GM18517 (cell line): ENCODE measurements at regions not wholly inside any gene's neighbourhood (a gene's known extent, or its start where the extent isn't known, plus 50 kb on each side); places are given as distances from the start of the nearest gene placed in this dataset.
A peak's percentile ranks its signal among the peaks of the same experiment; 100 is the strongest.

Source experiments
- ATAC-seq: cut with Tn5 transposase; IDR thresholded peaks from one replicate; pipeline ENCODE4 v1.9.1; 2021; ENCODE audit warnings: mild to moderate bottlenecking, moderate library complexity; ENCODE audit not compliant: unreplicated experiment

DNA sequence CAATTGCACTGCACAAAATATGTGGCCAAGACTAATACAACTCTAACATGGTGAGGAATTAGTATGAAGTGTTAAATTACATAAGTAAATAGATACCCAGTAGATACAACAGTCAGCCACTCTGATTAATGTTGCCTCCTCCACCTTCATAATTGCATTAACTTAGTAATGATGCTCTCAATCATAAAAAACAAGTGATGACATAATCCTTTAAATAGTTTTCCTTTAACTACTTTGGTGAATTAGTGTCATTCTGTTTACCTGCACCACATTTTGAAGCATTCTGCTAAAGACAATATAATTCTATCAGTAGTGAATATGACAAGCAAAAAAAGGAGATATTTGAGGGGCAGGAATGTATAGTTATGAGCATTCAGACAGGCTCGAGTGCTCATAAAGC lies 265.9 kb upstream of the SLC24A2 start:
- no peak for ATAC-seq

GRCh38 chr9:20048985-20049384 lies 260.1 kb upstream of the SLC24A2 start:
- ATAC-seq: no peak

- ATAC-seq: no peak
These were observed 259.6 kb upstream of the SLC24A2 start for GRCh38 chr9:20048437-20048836.

DNA sequence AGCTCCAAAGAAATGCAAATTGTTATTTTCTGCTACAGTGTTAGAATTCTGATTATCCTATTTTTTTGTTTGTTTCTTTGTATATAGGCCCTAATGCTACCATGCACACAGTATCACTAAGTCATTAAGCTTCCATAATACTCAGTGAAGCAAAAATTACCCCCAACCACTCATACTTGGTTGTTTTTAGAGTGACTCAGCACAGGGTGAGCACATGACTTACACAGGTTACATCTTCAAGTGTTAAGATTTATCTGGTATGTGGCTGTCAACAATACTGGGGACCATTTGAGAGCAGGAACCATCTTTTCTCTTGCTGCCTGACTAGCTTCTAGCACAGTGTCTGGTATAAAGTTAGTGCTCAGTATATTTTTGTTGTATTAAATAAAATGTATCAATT lies 255.8 kb upstream of the SLC24A2 start:
- no peak for ATAC-seq

DNA sequence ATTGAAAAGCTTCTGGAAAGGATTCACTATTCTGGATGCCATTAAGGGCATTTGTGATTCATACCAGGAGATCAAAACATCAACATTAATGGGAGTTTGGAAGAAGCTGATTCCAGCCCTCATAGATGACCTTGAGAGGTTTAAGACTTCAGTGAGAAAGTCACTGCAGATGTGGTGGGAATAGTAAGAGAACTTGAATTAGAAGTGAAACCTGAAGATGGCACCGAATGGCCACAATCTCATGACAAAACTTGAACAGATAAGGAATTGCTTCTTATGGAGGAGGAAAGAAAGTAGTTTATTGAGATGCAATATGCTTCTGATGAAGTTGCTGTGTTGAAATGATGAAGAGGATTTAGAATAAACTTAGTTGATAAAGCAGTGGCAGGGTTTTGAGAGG lies 254.6 kb upstream of the SLC24A2 start:
- peak; percentile 45 for ATAC-seq

DNA sequence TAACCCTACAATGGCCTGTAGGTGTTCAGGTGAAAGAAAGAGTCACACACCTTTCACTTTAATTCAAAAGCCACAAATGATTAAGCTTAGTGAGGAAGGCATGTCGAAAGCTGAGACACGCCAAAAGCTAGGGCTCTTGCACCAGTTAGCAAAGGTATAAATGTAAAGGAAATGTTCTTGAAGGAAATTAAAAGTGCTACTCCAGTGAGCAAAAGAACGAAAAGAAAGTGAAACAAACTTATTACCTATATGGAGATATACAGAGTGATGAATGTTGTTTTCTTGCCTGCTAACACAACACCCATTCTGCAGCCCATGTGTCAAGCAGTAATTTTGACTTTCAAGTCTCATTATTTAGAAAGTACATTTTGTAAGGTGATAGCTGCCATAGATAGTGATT lies 254.2 kb upstream of the SLC24A2 start:
- ATAC-seq: peak; percentile 91

DNA sequence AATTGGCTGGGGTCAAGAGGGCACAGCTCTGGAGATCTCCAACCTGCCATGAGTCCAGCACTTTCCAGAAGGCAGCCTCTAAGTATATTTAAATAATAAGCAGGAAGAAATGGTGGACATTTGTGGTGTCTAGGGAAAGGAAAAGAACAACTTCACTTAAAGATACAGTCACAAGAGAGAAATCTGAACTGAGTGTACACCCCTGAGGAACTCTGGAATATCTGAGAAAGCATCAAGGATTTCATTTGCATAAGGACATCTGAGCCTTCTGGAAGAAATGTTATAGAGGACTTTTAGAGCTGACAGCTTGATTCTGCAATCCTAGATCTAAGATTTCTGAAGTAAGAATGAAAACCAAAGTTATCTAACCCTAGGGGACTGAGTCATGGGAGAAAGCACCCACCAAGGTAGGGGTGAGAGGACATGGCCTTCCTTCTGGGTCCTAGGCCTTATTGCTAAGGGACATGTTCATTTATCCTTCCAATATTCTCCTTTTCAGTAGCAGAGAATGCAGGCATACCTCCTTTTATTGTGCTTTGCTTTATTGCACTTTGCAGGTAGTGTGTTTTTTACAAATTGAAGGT lies 253.4 kb upstream of the SLC24A2 start:
- ATAC-seq: no peak

DNA sequence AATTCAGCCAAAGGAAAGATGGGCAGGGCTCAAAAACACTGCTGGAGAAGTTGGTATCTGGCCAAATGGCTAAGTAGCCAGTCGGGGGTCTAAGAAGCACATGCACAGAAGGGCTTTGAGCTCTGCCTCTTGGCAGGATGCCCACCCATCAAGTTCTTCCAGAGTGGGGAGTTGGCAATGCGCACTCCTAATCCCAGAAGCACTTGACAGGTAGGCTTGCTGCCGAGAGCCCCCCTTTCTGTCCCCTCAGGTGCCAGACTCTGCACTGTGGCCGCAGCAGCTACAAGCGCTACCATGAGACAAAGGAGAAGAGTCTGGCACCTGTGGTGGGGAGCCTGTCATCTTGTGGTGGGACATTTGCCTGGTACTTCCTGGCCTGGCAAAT lies 252.9 kb upstream of the SLC24A2 start:
- no peak for ATAC-seq

DNA sequence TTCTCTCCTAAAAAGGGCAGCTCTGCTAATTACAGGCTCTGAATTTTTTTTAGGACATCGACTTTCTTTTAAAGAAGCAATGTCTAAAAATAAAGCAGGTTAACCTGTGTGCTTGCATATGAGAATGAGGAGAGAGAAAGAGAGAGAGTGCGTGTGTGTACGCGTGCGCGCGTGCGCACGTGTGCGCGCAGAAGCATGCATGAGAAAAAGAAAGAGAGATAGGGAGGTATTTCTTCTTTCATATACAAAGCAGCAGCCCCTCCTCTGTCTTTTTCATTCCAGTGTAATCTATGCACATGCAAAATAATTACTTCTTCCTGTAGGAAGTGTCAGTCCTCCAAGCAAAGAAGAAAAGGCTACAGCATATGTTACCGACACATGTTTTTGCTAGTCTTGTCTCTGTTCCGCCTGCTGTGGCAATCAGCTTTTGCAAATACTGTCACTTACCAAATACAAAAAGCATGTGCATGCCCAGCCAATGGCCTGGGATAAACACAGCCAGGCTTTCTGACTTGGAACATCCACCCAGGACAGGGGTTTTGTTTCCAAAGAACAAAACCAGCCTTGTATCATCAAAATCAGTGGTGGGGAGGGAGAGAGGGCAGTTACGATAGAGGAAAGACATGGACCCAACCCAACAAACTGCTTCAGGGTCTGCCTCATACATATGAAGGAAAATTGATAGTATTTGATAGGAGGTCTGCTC lies 252.3 kb upstream of the SLC24A2 start:
- ATAC-seq: no peak

- no peak for ATAC-seq
These were observed 248.9 kb upstream of the SLC24A2 start for GRCh38 chr9:20037699-20038098.

DNA sequence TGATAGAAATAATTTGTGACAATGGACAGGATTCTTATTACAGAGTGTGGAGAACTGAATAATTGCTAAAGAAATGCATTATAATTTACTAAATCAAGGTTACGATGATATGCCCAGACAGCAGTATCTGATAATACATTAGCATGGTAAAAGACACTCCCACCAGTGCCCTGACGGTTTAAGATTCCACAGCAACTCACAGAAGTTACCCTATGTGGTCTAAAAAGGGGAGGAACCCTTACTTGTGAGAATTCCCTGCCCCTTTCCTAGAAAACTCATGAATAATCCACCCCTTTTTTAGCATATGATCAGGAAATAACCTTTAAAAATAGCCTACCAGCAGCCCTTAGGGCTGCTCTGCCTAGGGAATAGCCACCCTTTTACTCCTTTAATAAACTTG lies 244.7 kb upstream of the SLC24A2 start:
- ATAC-seq: no peak

DNA sequence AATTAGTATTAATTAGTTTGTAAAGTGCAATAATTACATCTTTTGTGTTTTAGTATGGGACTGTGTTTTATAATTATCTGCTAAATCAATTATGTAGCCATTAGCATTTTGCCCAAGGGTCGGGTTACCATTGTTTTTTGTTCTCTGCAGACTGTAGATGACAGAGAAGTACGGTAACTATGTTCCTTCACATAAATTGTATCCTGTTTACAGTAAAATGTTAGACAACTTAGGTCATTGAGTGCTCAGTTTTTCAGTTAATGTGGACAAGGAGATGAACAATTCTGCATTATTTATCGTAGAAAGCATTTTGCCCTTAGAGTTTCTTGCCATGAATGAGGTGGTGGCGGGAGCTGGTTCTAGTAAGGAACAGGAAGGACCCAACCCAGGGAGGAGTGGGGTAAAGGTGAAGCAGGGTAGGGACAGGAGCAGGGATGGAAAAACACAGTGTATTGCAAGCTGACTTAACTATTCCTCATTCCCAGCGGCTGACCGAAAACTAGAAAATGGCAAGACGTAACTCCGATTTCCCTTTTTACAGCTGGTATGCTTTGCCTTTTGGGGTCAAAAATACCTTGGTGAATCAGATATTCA lies 243.7 kb upstream of the SLC24A2 start:
- no peak for ATAC-seq

DNA sequence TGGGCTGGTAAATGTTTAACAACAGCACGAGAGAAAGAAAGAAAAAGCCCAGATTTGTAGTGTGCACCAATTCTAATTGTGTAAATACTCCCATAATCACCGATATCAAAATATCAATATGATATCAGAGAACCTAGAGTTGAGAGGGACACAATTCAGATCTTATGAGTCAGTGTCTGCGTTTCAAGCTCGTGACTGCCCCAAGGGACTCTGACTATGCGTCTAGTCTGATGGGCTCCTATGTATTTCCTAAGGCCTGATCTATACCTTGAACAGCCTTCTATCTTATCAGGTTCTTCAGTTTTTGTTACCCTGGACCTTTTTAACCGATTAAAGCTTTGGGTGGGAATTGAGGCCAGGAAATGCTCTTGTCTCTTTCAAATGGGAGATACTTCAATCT lies 243.0 kb upstream of the SLC24A2 start:
- no peak for ATAC-seq

DNA sequence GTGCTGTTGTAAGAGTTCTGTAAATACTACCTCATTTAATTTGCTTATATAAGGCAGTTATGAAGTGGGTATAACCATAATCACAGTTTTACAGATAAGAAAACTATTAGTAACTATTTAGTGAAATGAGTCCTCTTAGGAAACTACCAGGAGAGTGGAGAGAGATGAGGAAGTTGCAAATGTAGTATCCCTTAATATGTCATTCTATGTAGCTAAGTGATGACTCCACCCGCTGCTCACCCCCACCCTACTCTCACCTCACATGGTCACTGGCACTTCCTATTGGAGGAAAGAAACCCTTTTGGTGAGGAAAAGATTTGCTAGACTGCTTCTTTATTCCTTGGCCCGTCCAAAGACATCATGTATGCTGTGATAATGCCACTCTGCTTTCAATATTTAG lies 241.8 kb upstream of the SLC24A2 start:
- ATAC-seq: no peak

DNA sequence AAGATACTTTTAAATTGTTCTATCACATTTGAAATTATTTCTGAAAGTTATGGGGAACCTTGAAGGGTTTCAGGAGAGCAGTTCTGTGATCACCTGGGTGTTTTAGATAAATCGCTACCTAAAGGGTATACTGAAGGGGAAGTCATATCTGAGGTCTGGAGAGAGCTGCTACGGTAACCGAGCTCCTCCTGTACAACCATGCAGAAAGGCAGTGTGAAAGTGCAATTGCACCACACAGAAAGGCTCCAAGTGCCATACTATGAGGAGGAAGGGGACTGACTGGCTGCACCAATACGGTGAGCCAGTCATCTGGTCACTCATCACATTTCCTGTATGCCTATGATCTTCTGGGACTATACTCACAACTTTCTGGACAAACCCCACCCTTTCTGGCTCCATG lies 241.4 kb upstream of the SLC24A2 start:
- ATAC-seq: no peak

DNA sequence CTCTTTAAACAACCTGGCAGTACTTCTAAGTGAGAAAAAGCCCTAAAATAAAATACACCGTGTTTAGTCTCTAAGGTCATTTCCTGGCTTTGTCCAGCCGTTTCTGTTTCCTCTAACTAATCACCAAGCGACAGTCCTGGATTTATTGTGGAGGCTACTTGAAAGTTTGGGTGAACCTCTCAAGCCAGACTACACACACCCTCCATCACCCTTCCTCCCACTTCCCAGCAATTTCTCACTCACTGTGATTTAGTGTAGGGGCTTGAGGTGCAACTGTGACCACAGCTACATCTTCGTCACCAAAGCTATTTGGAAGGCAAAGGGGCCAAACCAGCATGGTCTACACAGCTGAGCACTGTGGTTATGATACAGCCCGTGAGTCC lies 240.0 kb upstream of the SLC24A2 start:
- ATAC-seq: no peak

DNA sequence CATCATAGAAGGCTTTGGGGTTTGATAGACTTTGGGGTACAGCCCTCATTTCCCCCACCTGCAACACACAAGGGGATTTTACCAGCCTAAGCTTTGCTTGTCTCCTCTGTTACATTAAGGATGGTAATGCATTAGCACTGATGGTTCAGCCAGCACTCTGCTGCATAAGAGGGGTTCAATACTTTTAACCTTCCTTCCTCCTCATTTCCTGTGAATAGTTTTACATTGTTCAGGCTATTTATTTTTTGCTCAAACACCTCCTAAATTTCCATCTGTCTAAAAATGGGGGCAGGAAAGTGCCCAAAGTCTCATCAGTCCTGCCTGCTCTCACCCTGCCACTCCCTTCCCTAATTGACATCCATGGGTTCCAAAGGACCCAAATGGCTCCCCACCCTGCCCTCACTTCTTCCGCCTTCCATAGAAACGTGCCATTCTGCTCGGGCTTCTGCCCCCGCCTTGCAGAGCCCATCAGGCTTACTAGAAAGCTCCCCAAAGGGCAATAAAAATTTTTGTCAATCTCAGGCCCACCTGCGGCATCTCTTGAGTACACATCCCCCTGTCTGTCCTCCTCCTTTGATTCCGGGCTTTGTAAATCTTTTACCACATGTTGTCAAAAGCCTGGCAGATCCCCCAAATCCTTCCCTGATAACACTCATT lies 239.5 kb upstream of the SLC24A2 start:
- no peak for ATAC-seq

DNA sequence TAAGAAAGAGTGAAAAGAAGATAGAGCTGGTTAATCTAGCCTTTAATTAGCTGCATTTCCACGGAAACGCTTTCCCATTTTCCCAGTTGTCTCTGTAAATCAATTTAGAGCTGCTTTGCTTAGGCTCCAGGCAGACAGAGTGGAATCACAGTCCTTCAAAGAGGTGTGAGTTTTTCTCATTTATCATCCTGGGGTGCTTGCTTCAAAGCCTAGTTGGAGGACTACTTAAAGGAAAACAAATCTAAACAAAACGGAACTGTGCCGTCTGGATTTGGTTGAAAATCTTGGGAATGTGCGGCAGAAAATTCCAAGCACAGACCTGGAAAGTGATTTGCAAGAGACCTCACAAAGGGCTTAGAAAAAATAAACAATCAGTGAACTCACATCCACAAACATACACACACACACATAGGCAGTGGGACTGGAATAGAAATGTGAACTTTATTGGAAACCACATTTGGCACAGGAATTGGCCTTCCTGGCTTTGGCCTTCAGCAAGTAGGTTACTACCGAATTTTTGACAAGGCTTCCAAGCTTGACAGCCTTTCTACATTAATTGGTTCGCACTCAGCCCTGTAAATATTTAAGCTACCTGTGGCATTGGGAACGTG lies 235.2 kb upstream of the SLC24A2 start:
- ATAC-seq: no peak

DNA sequence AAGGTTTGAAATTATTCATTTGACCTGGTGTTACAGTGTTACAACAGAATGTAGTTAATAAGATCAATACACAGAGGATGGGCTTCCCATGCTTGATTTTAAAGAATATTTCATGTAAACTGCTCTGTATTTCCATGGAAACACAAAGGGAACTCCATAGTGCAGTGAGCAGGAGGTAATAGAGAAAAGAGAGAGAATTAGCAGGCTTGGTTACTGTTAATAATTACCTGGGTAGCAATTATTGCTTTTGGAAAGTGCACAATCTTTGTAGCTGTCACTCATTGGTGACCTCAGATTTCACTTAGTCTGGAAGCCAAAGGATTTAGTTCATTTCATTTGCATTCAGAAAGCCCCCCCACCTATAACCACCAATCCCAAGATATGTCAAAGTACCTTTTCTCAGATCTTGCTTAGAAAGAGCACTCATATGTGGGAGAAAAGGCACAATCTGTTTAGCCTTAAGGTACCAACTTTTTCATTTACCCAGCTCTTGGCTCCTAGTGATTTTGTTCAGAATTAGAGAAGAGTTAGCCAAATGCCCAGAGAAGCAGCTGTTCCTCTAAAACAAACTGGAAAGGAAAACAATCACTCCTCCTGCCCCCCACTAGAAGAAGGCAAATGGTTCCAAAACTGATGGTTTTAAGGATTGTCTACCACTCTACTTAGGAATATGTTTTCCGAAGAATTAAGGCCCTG lies 234.5 kb upstream of the SLC24A2 start:
- no peak for ATAC-seq

GRCh38 chr9:20022410-20022809 lies 233.6 kb upstream of the SLC24A2 start:
- no peak for ATAC-seq

GRCh38 chr9:20016611-20017010 lies 227.8 kb upstream of the SLC24A2 start:
- ATAC-seq: no peak
